Occipital lobe (tissue), 1 donor: ENCODE measurements at regions not wholly inside any gene's neighbourhood (a gene's known extent, or its start where the extent isn't known, plus 50 kb on each side); places are given as distances from the start of the nearest gene placed in this dataset.

Experiments
- DNase-seq: peaks from one replicate; lab custom pipeline; 2025; lab: John Stamatoyannopoulos, UW

GRCh38 chr3:176969066-176969465 lies 228.2 kb downstream of the TBL1XR1 start:
- DNase-seq: no peak

- no peak for DNase-seq
These were observed 228.7 kb downstream of the TBL1XR1 start for GRCh38 chr3:176968631-176969030.

GRCh38 chr3:176967522-176967921 lies 229.8 kb downstream of the TBL1XR1 start:
- DNase-seq: no peak

- no peak for DNase-seq
These were observed 232.6 kb downstream of the TBL1XR1 start for GRCh38 chr3:176964661-176965060.

- no peak for DNase-seq
These were observed 235.4 kb downstream of the TBL1XR1 start for GRCh38 chr3:176961916-176962315.

GRCh38 chr3:176959867-176960266 lies 237.4 kb downstream of the TBL1XR1 start:
- no peak for DNase-seq

- DNase-seq: no peak
These were observed 238.7 kb downstream of the TBL1XR1 start for GRCh38 chr3:176958560-176958959.

- DNase-seq: no peak
These were observed 242.8 kb downstream of the TBL1XR1 start for GRCh38 chr3:176954517-176954916.

- DNase-seq: no peak
These were observed 243.9 kb downstream of the TBL1XR1 start for GRCh38 chr3:176953106-176954060.

- no peak for DNase-seq
These were observed 245.5 kb downstream of the TBL1XR1 start for GRCh38 chr3:176951586-176952292.

GRCh38 chr3:176951144-176951543 lies 246.1 kb downstream of the TBL1XR1 start:
- no peak for DNase-seq

- DNase-seq: no peak
These were observed 246.5 kb downstream of the TBL1XR1 start for GRCh38 chr3:176950743-176951142.

GRCh38 chr3:176948151-176948550 lies 249.1 kb downstream of the TBL1XR1 start:
- DNase-seq: no peak

GRCh38 chr3:176946202-176946601 lies 251.1 kb downstream of the TBL1XR1 start:
- no peak for DNase-seq

- no peak for DNase-seq
These were observed 255.0 kb downstream of the TBL1XR1 start for GRCh38 chr3:176942305-176942704.

GRCh38 chr3:176941689-176942088 lies 255.6 kb downstream of the TBL1XR1 start:
- no peak for DNase-seq

- peak; percentile 21 for DNase-seq
These were observed 258.1 kb downstream of the TBL1XR1 start for GRCh38 chr3:176939022-176939817.

- DNase-seq: no peak
These were observed 259.3 kb downstream of the TBL1XR1 start for GRCh38 chr3:176937994-176938393.

- DNase-seq: no peak
These were observed 259.7 kb downstream of the TBL1XR1 start for GRCh38 chr3:176937541-176937940.

- DNase-seq: no peak
These were observed 261.9 kb downstream of the TBL1XR1 start for GRCh38 chr3:176935194-176935888.

GRCh38 chr3:176934698-176935097 lies 262.6 kb downstream of the TBL1XR1 start:
- no peak for DNase-seq
